ENCODE measurements at regions not wholly inside any gene's neighbourhood (a gene's known extent, or its start where the extent isn't known, plus 50 kb on each side); places are given as distances from the start of the nearest gene placed in this dataset.

- H2BK15ac ChIP-seq (ENCODE audit: low read length): peak overlapping the region; percentile 30
- H2AFZ ChIP-seq (ENCODE audit: low read length): no peak overlapping the region
- no peak overlapping the region for H3K14ac ChIP-seq (ENCODE audit: low read length)
- H3K79me1 ChIP-seq (ENCODE audit: low read depth, low read length): no peaks in the 10 kb centered on the region
- H3K18ac ChIP-seq (ENCODE audit: low read length): no peak overlapping the region
- WGBS, 2 donors (ENCODE audit: extremely low coverage in 2 of 2, insufficient read length in 2 of 2, insufficient replicate concordance in 1 of 2): no CpG with 5 or more reads among the region's 8 CpGs
- H3K4me1 ChIP-seq (ENCODE audit: control insufficient read depth in 2 of 2, insufficient read depth in 1 of 2, low read depth in 1 of 2, low read length in 2 of 2): peaks cover 4 to 5% of the 10 kb centered on the region in 2 donors
- H3K27ac ChIP-seq (replicated peaks; ENCODE audit: low read length): no peak overlapping the region
- no peak overlapping the region for H3K9ac ChIP-seq (ENCODE audit: low read depth, low read length, poor library complexity)
- H2BK5ac ChIP-seq (ENCODE audit: low read length): no peak overlapping the region
- no peak overlapping the region for H3K23ac ChIP-seq (ENCODE audit: low read depth, low read length, poor library complexity)
- DNase-seq (ENCODE audit: low spot score): no peak
- H2BK12ac ChIP-seq (ENCODE audit: low read length): no peak overlapping the region
- H3K4ac ChIP-seq (ENCODE audit: low read length): no peak overlapping the region
- H3K9me3 ChIP-seq (replicated peaks in 1 of 2; ENCODE audit: control insufficient read depth in 2 of 2, insufficient read depth in 1 of 2, low read depth in 1 of 2, low read length in 2 of 2): no peaks in the 10 kb centered on the region
- H3K4me3 ChIP-seq (ENCODE audit: low read length in 2 of 2): no peak overlapping the region
- no peak overlapping the region for H2BK120ac ChIP-seq (ENCODE audit: low read depth, low read length)
- H3K4me2 ChIP-seq (ENCODE audit: insufficient read depth, low read length, poor library complexity, severe bottlenecking): no peak overlapping the region
- H3K27me3 ChIP-seq (ENCODE audit: control insufficient read depth in 3 of 3, insufficient read depth in 3 of 3, low read depth in 1 of 3, low read length in 3 of 3): peaks cover 0 to 5% (median 2%) of the 10 kb centered on the region in 3 experiments
- H4K91ac ChIP-seq (ENCODE audit: low read depth, low read length, poor library complexity): no peak overlapping the region
- no peaks in the 10 kb centered on the region for H3K36me3 ChIP-seq (replicated peaks in 1 of 2; ENCODE audit: control insufficient read depth in 2 of 2, insufficient read depth in 2 of 2, low read length in 2 of 2)
- H2AK5ac ChIP-seq (ENCODE audit: low read depth, low read length): no peak overlapping the region
- no peak overlapping the region for H4K8ac ChIP-seq (ENCODE audit: low read depth, low read length)
Observed at GRCh38 chr20:50279988-50280850, 89.6 kb downstream of the CEBPB start.

- Histone ChIP-seq H3K4me1 (ENCODE audit: control insufficient read depth in 2 of 2, insufficient read depth in 1 of 2, low read depth in 1 of 2, low read length in 2 of 2) (peaks cover 5 to 6% of the 10 kb centered on the region in 2 donors), H3K18ac (ENCODE audit: low read length) (no peak overlapping the region)
- WGBS, 2 donors (ENCODE audit: extremely low coverage in 2 of 2, insufficient read length in 2 of 2, insufficient replicate concordance in 1 of 2): no CpG with 5 or more reads among the region's 9 CpGs
Observed at GRCh38 chr20:50280851-50281655, 90.4 kb downstream of the CEBPB start.

GRCh38 chr20:50281831-50282591 lies 91.4 kb downstream of the CEBPB start:
- H2AFZ ChIP-seq (ENCODE audit: low read length): no peak overlapping the region
- H4K8ac ChIP-seq (ENCODE audit: low read depth, low read length): no peak overlapping the region
- no peak overlapping the region for H3K23ac ChIP-seq (ENCODE audit: low read depth, low read length, poor library complexity)
- no peak overlapping the region for H3K9ac ChIP-seq (ENCODE audit: low read depth, low read length, poor library complexity)
- H3K4ac ChIP-seq (ENCODE audit: low read length): no peak overlapping the region
- H2BK5ac ChIP-seq (ENCODE audit: low read length): no peak overlapping the region
- H3K79me1 ChIP-seq (ENCODE audit: low read depth, low read length): no peaks in the 10 kb centered on the region
- H3K4me1 ChIP-seq (ENCODE audit: control insufficient read depth in 2 of 2, insufficient read depth in 1 of 2, low read depth in 1 of 2, low read length in 2 of 2): peaks cover 5 to 6% of the 10 kb centered on the region in 2 donors
- peak overlapping the region; percentile 32 for H3K18ac ChIP-seq (ENCODE audit: low read length)
- no peaks in the 10 kb centered on the region for H3K9me3 ChIP-seq (replicated peaks in 1 of 2; ENCODE audit: control insufficient read depth in 2 of 2, insufficient read depth in 1 of 2, low read depth in 1 of 2, low read length in 2 of 2)
- peak overlapping the region; percentile 24 for H2BK12ac ChIP-seq (ENCODE audit: low read length)
- no CpG with 5 or more reads among the region's 22 CpGs for WGBS, 2 donors (ENCODE audit: extremely low coverage in 2 of 2, insufficient read length in 2 of 2, insufficient replicate concordance in 1 of 2)
- H3K27me3 ChIP-seq (ENCODE audit: control insufficient read depth in 3 of 3, insufficient read depth in 3 of 3, low read depth in 1 of 3, low read length in 3 of 3): no peaks in the 10 kb centered on the region
- no peak for DNase-seq (ENCODE audit: low spot score)
- H4K91ac ChIP-seq (ENCODE audit: low read depth, low read length, poor library complexity): no peak overlapping the region
- no peak overlapping the region for H3K4me2 ChIP-seq (ENCODE audit: insufficient read depth, low read length, poor library complexity, severe bottlenecking)
- H2AK5ac ChIP-seq (ENCODE audit: low read depth, low read length): peak overlapping the region; percentile 81
- H3K27ac ChIP-seq (replicated peaks; ENCODE audit: low read length): no peak overlapping the region
- H3K14ac ChIP-seq (ENCODE audit: low read length): no peak overlapping the region
- no peaks in the 10 kb centered on the region for H3K36me3 ChIP-seq (replicated peaks in 1 of 2; ENCODE audit: control insufficient read depth in 2 of 2, insufficient read depth in 2 of 2, low read length in 2 of 2)
- H3K4me3 ChIP-seq (ENCODE audit: low read length in 2 of 2): no peak overlapping the region
- no peak overlapping the region for H2BK15ac ChIP-seq (ENCODE audit: low read length)
- no peak overlapping the region for H2BK120ac ChIP-seq (ENCODE audit: low read depth, low read length)

More at GRCh38 chr20:50280851-50281655, 90.4 kb downstream of the CEBPB start:
- no peak overlapping the region for H3K4ac ChIP-seq (ENCODE audit: low read length)
- no peak overlapping the region for H3K23ac ChIP-seq (ENCODE audit: low read depth, low read length, poor library complexity)
- no peak overlapping the region for H2BK120ac ChIP-seq (ENCODE audit: low read depth, low read length)
- H3K36me3 ChIP-seq (replicated peaks in 1 of 2; ENCODE audit: control insufficient read depth in 2 of 2, insufficient read depth in 2 of 2, low read length in 2 of 2): no peaks in the 10 kb centered on the region
- H2AK5ac ChIP-seq (ENCODE audit: low read depth, low read length): no peak overlapping the region
- no peak overlapping the region for H3K4me2 ChIP-seq (ENCODE audit: insufficient read depth, low read length, poor library complexity, severe bottlenecking)
- no peak overlapping the region for H4K91ac ChIP-seq (ENCODE audit: low read depth, low read length, poor library complexity)
- H3K27ac ChIP-seq (replicated peaks; ENCODE audit: low read length): no peak overlapping the region
- peaks cover 0 to 5% (median 2%) of the 10 kb centered on the region in 3 experiments for H3K27me3 ChIP-seq (ENCODE audit: control insufficient read depth in 3 of 3, insufficient read depth in 3 of 3, low read depth in 1 of 3, low read length in 3 of 3)
- DNase-seq (ENCODE audit: low spot score): no peak
- H3K14ac ChIP-seq (ENCODE audit: low read length): no peak overlapping the region
- H2AFZ ChIP-seq (ENCODE audit: low read length): no peak overlapping the region
- no peak overlapping the region for H4K8ac ChIP-seq (ENCODE audit: low read depth, low read length)
- H2BK15ac ChIP-seq (ENCODE audit: low read length): no peak overlapping the region
- no peak overlapping the region for H3K9ac ChIP-seq (ENCODE audit: low read depth, low read length, poor library complexity)
- H2BK5ac ChIP-seq (ENCODE audit: low read length): no peak overlapping the region
- no peaks in the 10 kb centered on the region for H3K9me3 ChIP-seq (replicated peaks in 1 of 2; ENCODE audit: control insufficient read depth in 2 of 2, insufficient read depth in 1 of 2, low read depth in 1 of 2, low read length in 2 of 2)
- no peak overlapping the region for H3K4me3 ChIP-seq (ENCODE audit: low read length in 2 of 2)
- no peaks in the 10 kb centered on the region for H3K79me1 ChIP-seq (ENCODE audit: low read depth, low read length)
- H2BK12ac ChIP-seq (ENCODE audit: low read length): no peak overlapping the region

Data from neuronal stem cell (in vitro differentiated cells).